NB4 (cell line): ENCODE measurements at regions not wholly inside any gene's neighbourhood (a gene's known extent, or its start where the extent isn't known, plus 50 kb on each side); places are given as distances from the start of the nearest gene placed in this dataset.

Experiments used
- DNase-seq: peaks from one replicate; pipeline ENCODE4 v3.0.0; 2010; ENCODE audit warnings: low read depth
- H3K4me3 ChIP-seq: one replicate; pipeline ENCODE4 v1.5.1; 2011; ENCODE audit warnings: mild to moderate bottlenecking, low read depth, low read length, moderate library complexity
- MYC ChIP-seq: IDR thresholded peaks from 2 replicates; pipeline ENCODE4 v1.6.1; 2011; ENCODE audit warnings: low read depth, low read length
- POLR2A ChIP-seq: IDR thresholded peaks from 2 replicates; pipeline ENCODE4 v1.6.1; 2011; ENCODE audit warnings: mild to moderate bottlenecking; ENCODE audit not compliant: insufficient read length; ENCODE audit errors: extremely low read depth
- TF ChIP-seq, protein P1 (sequence below): IDR thresholded peaks from one replicate; pipeline ENCODE4 v1.5.1; 2012; ENCODE audit warnings: low read depth, low read length
- TF ChIP-seq, protein P2 (sequence below): IDR thresholded peaks from 2 replicates; pipeline ENCODE4 v1.6.1; 2011; ENCODE audit warnings: low read depth, low read length

DNA sequence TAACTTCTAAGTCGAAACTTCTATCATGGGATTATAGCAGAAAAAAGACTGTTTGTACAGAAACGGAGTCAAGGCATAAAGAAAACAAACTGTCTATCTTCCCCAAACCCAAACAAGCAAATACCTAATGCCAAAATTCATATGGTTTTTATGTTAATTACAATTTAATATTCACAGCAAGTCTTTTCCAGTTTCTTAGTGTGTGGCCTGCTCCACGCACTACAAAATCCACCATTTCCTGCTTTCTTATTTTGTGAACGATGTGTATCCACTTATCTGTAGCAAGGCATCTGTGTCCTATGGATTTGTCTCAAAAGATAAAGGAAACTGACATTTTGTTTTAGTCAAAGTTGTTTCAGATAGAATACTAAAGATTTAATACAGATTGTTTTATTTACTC is 588.0 kb upstream of the CCDC54 start:
- no peak for DNase-seq
- TF ChIP-seq, protein P1, sequence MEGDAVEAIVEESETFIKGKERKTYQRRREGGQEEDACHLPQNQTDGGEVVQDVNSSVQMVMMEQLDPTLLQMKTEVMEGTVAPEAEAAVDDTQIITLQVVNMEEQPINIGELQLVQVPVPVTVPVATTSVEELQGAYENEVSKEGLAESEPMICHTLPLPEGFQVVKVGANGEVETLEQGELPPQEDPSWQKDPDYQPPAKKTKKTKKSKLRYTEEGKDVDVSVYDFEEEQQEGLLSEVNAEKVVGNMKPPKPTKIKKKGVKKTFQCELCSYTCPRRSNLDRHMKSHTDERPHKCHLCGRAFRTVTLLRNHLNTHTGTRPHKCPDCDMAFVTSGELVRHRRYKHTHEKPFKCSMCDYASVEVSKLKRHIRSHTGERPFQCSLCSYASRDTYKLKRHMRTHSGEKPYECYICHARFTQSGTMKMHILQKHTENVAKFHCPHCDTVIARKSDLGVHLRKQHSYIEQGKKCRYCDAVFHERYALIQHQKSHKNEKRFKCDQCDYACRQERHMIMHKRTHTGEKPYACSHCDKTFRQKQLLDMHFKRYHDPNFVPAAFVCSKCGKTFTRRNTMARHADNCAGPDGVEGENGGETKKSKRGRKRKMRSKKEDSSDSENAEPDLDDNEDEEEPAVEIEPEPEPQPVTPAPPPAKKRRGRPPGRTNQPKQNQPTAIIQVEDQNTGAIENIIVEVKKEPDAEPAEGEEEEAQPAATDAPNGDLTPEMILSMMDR, result no peak

DNA sequence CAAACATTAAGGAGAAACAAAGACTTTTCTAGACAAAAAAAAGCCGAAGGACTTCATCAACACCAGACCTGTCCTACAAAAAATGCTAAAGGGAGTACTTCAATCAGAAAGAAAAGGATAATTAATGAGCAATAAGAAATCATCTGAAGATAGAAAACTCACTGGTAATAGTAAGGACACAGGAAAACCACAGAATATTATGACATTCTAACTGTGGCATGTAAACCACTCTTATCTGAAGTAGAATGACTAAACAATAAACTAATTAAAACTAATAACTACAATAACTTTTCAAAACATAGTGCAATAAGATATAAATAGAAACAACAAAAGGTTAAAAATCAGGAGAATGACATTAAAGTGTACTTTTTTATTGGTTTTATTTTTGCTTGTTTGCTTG is 584.5 kb upstream of the CCDC54 start:
- DNase-seq, result no peak
- no peak overlapping the region for H3K4me3 ChIP-seq
- TF ChIP-seq MYC, result no peak
- TF ChIP-seq, protein P2, sequence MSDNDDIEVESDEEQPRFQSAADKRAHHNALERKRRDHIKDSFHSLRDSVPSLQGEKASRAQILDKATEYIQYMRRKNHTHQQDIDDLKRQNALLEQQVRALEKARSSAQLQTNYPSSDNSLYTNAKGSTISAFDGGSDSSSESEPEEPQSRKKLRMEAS, result no peak
- TF ChIP-seq, protein P1, result no peak
- no peak for TF ChIP-seq POLR2A

More for the DNA sequence above, 588.0 kb upstream of the CCDC54 start:
- H3K4me3 ChIP-seq, result no peak overlapping the region

DNA sequence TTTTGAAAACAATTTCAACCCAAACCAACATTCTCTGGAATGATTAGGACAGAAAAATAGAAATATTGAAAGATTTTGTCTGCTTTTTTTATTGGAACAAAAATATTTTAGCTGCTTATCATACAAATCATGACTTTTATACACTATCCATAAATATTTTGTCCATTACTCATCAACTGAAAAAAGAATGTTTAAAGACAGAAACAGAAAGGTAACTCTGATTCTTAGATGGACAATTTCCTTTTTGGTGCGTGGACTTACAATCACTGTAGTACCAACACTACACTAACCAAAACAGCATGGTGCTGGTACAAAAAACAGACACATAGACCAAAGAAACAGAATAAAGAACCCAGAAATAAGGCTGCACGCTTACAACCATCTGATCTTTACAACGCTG is 582.8 kb upstream of the CCDC54 start:
- DNase-seq, result no peak
- TF ChIP-seq, protein P2, result no peak
- TF ChIP-seq, protein P1, result no peak
- no peak for TF ChIP-seq POLR2A
- no peak for TF ChIP-seq MYC
- H3K4me3 ChIP-seq, result no peak overlapping the region

DNA sequence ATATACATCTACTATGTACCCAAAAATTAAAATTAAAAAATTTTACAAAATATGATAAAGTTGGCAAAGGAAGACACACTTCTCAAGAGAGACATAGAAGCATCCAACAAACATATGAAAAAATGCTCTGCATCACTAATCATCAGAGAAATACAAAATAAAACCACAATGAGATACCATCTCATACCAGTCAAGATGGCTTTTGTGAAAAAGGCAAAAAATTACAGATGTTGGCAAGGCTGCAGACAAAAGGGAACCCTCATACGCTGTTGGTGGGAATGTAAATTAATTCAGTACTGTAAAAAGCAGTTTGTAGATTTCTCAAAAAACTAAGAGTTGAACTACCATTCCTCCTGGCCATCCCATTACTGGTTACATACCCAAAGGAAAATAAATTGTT is 581.7 kb upstream of the CCDC54 start:
- no peak for DNase-seq
- TF ChIP-seq, protein P1, result no peak
- TF ChIP-seq, protein P2, result no peak
- TF ChIP-seq POLR2A (no peak), MYC (no peak)

DNA sequence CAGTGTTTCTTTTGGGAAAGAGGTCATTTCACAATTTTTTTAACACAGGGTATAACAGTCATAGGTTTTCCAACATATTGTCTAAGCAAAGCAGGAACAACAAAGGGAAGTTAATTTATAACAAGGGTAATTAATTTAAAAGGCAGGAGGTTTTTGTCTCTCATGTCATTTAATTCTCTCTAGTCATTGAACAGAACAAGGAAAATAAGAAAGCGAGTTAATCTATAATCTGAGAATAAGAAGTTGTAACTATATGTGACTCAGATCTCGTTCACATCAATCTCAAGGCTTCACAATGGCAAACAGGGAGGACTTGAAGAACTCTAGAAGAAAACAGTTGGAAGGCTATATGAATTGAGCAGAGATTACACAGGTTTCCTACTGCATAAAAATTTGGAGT is 579.8 kb upstream of the CCDC54 start:
- no peak for DNase-seq
- H3K4me3 ChIP-seq, result no peak overlapping the region
- TF ChIP-seq, protein P2, result no peak
- TF ChIP-seq MYC (no peak), POLR2A (no peak)
- TF ChIP-seq, protein P1, result no peak

More for the DNA sequence above, 581.7 kb upstream of the CCDC54 start:
- no peak overlapping the region for H3K4me3 ChIP-seq

DNA sequence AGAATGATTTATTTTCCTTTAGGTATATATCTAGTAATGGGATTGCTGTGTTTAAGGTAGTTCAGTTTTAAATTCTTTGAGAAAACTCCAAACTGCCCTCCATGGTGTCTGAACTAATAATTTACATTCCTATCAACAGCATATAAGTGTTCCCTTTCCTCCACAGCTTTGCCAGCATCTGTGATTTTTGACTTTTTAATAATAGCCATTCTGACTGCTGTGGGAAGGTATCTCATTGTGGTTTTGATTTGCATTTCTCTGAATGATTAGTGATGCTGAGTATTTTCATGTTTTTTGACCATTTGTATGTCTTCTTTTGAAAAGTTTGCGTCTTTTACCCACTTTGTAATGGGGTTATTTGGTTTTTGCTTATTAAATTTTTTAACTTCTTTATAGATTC is 571.6 kb upstream of the CCDC54 start:
- TF ChIP-seq POLR2A (no peak), MYC (no peak)
- TF ChIP-seq, protein P2, result no peak
- TF ChIP-seq, protein P1, result no peak
- DNase-seq, result no peak
- H3K4me3 ChIP-seq, result no peak overlapping the region
